SK-N-MC (cell line): ENCODE measurements at regions not wholly inside any gene's neighbourhood (a gene's known extent, or its start where the extent isn't known, plus 50 kb on each side); places are given as distances from the start of the nearest gene placed in this dataset.

Experiments
- DNase-seq: peaks from one replicate; pipeline ENCODE4 v3.0.0-alpha.2; 2011; ENCODE audit warnings: low read depth, low spot score
- H3K27ac ChIP-seq: fragments of 200-600 bp; sonication (generic); 2 replicates; pipeline ENCODE4 v1.5.1; 2016; ENCODE audit warnings: mixed run types
- H3K36me3 ChIP-seq: fragments of 200-600 bp; sonication (generic); 2 replicates; pipeline ENCODE4 v1.6.1; 2017; ENCODE audit warnings: antibody characterized with exemption, low read length, mixed read lengths; ENCODE audit not compliant: insufficient read depth
- H3K4me3 ChIP-seq: fragments of 200-600 bp; sonication (generic); 2 replicates; pipeline ENCODE4 v1.5.1; 2016
- H3K9ac ChIP-seq: fragments of 200-600 bp; sonication (generic); 2 replicates; pipeline ENCODE4 v1.8.0; 2017; ENCODE audit warnings: mixed run types, mixed read lengths; ENCODE audit not compliant: insufficient read length
- H3K9me3 ChIP-seq: fragments of 200-600 bp; sonication (generic); 2 replicates; pipeline ENCODE4 v1.6.1; 2017; ENCODE audit warnings: low read depth, mild to moderate bottlenecking, antibody characterized with exemption, low read length, moderate library complexity, mixed read lengths
- EZH2 ChIP-seq: fragments of 200-600 bp; sonication (generic); IDR thresholded peaks from one replicate; pipeline ENCODE4 v1.6.1; 2017; ENCODE audit warnings: antibody characterized with exemption
- FOXP2 ChIP-seq: optimal IDR thresholded peaks from 2 replicates; pipeline ENCODE3; 2011; ENCODE audit warnings: mild to moderate bottlenecking, moderate library complexity; ENCODE audit not compliant: insufficient read depth; ENCODE audit errors: extremely low read length, control extremely low read depth
- POLR2AphosphoS5 ChIP-seq: IDR thresholded peaks from 2 replicates; pipeline ENCODE4 v1.6.1; 2012; ENCODE audit warnings: mild to moderate bottlenecking, low read depth, low read length, borderline replicate concordance

DNA sequence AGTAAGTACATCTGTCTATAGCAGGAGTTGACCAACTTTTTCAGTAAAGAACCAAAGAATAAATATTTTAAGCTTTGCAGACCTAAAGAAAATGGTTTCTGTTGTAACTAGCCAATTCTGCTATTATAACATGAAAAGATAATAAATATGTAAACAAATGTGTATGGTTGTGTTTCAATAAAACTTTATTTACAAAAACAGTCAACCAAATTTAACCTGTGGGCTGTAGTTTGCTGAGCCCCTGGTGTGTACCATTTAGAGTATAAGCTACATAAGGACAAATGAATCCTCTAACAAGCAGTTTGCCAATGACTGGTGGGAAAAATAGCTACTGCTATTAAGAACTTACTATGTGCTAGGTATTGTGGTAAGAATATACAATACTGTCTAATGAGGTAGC lies 79.4 kb downstream of the MAIP1 start:
- DNase-seq, result no peak
- no peak overlapping the region for H3K4me3 ChIP-seq
- no peaks in the 10 kb centered on the region for H3K9me3 ChIP-seq
- TF ChIP-seq EZH2 (no peak), POLR2AphosphoS5 (no peak)
- H3K27ac ChIP-seq, result no peak overlapping the region
- no peaks in the 10 kb centered on the region for H3K36me3 ChIP-seq
- no peak overlapping the region for H3K9ac ChIP-seq

DNA sequence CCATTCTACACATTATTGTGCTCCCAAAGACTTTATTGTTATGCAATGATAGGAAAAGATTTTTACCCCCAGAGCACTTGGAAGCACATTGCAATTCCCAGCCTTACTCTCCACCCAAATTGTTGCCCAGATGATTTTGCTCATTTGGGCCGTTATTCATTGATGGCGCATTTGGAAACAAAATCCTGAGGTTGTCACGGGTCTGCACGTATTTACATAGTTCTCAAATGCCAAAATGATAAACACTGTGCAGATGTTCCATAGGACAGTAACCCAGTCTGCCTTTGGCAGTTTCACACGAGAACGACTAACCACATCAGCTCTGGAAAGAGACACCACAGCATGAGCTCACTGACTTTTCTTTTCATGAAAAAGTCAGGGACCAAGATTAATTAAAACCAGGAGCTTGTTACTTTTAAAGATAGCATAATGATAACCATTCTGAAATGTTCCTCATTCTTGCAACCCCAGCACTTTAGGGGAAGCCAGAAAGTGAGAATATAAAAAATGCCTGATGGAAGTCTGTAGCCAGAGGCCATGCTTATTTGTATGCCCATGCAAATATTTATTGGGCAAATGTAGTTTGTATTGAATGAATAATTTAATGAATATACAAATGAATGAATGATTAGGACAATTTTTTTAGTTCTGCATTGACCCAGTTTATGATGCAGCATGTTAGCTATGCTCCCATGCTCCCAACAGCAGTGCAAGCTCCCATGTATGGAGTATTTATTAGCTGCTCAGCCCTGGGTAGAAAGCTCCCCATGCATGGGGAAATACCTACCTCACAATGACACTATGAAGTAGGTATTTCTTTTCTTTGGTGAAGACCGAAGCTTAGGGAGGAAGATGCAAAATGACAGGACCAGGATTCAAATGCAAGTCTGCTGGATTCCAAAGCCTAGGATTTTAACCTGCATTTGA lies 84.6 kb downstream of the MAIP1 start:
- peak overlapping the region; percentile 84 for H3K27ac ChIP-seq
- no peaks in the 10 kb centered on the region for H3K36me3 ChIP-seq
- no peak overlapping the region for H3K9ac ChIP-seq
- H3K9me3 ChIP-seq, result 0 out of 2 replicates have a peak, but pooled peaks cover 4% of the 10 kb centered on the region
- peak; percentile 96 for DNase-seq
- TF ChIP-seq POLR2AphosphoS5 (peak; percentile 52; the same call in 1 of the 2 replicates), FOXP2 (peak; percentile 99), EZH2 (no peak)
- peak overlapping the region; percentile 49 for H3K4me3 ChIP-seq

DNA sequence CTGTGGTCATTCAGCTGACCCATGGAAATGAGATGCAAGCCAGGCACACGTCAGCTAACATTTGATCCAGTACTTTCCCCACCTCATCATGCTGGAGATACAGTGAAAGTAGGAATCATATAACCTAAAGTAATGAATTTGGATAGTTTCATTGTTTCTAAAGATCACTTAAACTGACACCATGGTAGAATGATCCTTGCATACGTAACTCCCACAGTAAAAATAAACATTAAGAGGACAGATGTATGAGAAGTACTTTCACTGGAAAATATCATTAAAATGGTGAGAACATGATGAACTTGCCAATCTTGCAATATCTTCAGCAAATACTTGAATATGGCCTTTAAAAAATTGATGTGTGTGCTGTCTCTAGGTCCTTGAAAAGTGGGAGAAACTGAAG lies 85.4 kb downstream of the MAIP1 start:
- H3K9me3 ChIP-seq, result 0 out of 2 replicates have a peak, but pooled peaks cover 4% of the 10 kb centered on the region
- no peak for DNase-seq
- H3K36me3 ChIP-seq, result no peaks in the 10 kb centered on the region

DNA sequence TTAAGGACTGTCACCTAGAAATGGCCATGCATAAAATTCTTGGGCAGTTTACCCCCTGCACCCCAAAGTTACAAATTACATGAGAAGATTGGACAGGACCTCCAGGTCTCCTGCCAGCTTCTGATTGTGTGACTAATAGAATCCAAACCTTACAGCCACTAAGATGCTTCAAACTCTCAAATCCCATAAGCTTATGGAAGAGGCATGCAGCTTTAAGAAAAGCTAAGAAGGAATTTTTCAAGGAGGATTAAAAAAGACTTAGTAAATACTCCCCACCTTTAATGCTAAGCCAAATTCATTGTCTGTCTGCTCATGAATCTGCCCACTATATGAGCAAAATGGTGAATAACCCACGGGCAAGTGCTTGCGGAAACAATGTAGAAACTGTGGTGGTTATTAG lies 86.3 kb downstream of the MAIP1 start:
- no peaks in the 10 kb centered on the region for H3K36me3 ChIP-seq
- H3K9ac ChIP-seq, result no peak overlapping the region
- no peak for DNase-seq
- TF ChIP-seq POLR2AphosphoS5 (no peak), FOXP2 (no peak), EZH2 (no peak)
- H3K4me3 ChIP-seq, result no peak overlapping the region
- no peak overlapping the region for H3K27ac ChIP-seq
- 0 out of 2 replicates have a peak, but pooled peaks cover 4% of the 10 kb centered on the region for H3K9me3 ChIP-seq

More for the DNA sequence above, 85.4 kb downstream of the MAIP1 start:
- TF ChIP-seq POLR2AphosphoS5 (no peak), EZH2 (no peak), FOXP2 (no peak)
- Histone ChIP-seq H3K27ac (peak overlapping the region; percentile 84), H3K4me3 (peak overlapping the region; percentile 49; the same call in 1 of the 2 replicates), H3K9ac (no peak overlapping the region)

DNA sequence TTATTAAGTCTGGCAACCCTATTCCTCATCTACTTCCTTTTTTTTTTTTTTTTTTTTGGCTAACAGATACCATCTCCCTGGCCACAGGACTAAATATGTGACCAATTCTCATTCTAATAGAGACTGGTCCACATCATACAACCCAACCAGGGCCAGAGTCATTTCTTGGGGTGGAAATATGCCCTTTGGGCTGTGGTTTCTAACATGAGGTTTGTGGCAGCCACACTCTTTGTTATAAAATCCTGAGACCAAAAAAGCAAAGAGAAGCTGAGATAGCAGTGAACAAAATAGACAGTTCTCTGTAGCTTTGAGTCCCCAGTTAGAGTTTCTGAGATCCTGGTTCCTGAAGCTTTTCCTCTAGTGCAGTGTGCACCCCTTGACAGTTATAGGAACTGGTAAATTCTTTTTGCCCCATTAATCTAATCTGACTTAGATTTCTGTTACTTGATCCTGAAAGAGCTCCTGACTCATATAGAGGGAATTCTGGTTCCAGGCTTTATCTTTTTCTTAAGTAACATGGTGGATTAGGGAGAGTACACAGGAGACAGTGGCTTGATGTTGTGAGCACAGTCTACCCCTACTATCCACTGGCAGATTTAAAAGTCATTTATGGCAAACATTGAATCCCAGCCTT lies 86.8 kb downstream of the MAIP1 start:
- Histone ChIP-seq H3K36me3 (no peaks in the 10 kb centered on the region), H3K4me3 (no peak overlapping the region), H3K9ac (no peak overlapping the region), H3K9me3 (0 out of 2 replicates have a peak, but pooled peaks cover 4% of the 10 kb centered on the region), H3K27ac (peak overlapping the region; percentile 17; the same call in 1 of the 2 replicates)
- DNase-seq, result no peak
- TF ChIP-seq POLR2AphosphoS5, result no peak
- TF ChIP-seq EZH2, result no peak
- no peak for TF ChIP-seq FOXP2

DNA sequence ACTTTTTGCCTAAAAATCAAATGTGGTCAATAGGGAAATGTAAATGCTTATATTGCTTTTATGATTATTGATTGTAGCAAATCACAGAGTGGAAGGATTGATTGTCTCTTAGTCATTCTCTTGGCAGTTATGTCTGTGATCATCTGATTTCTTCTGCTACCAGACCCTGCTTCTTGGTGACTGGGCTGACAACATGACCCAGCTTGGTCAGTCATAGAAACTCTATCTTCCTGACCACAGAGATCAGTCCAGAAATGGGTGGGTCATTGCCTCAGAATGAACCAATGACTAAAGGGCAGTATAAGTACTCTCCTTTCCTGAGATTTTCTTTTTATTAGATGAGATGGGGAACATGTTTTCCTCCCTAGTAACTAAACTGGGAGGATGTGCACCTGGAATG lies 87.6 kb downstream of the MAIP1 start:
- Histone ChIP-seq H3K36me3 (no peaks in the 10 kb centered on the region), H3K4me3 (no peak overlapping the region), H3K9me3 (0 out of 2 replicates have a peak, but pooled peaks cover 4% of the 10 kb centered on the region), H3K9ac (no peak overlapping the region), H3K27ac (no peak overlapping the region)
- TF ChIP-seq FOXP2 (no peak), EZH2 (no peak), POLR2AphosphoS5 (no peak)
- no peak for DNase-seq

DNA sequence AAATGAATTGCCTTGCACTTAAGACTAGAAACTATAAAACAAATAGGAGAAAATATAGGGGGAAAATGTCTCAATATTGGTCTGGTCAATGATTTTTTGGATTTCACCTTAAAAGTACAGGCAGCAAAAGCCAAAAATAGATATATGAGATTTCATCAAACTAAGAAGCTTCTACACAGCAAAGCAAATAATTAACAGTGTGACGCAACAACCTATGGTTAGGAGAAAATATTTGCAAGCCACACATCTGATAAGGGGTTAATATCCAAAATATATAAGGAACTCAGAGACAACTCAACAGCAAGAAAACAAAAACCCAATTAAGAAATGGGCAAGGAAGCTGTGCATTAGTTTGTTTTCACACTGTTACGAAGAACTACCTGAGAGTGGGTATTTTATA lies 89.1 kb downstream of the MAIP1 start:
- no peak for DNase-seq
- H3K4me3 ChIP-seq, result no peak overlapping the region
- H3K9ac ChIP-seq, result no peak overlapping the region
- no peak overlapping the region for H3K27ac ChIP-seq
- H3K36me3 ChIP-seq, result no peaks in the 10 kb centered on the region
- TF ChIP-seq EZH2 (no peak), POLR2AphosphoS5 (no peak), FOXP2 (no peak)
- 0 out of 2 replicates have a peak, but pooled peaks cover 4% of the 10 kb centered on the region for H3K9me3 ChIP-seq

DNA sequence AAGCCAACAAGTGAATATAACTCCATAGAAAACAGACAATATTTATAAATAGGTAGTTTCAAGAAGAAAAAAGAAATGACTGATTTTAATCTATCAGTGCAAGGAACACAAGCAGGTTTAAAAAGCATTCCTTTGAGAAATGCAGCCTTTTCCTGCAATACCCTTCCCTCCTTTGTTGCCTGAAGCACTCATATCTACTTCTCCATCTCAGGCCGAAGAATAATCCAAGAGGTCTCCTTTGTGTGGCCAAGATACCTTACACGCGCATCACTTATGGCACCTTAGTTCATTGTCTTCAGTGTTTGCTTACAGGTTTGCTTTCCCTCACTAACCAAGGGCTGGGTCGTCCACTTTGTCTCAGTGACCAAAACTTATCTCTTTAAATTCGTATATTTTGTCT lies 93.0 kb downstream of the MAIP1 start:
- no peak for TF ChIP-seq POLR2AphosphoS5
- no peak for TF ChIP-seq FOXP2
- TF ChIP-seq EZH2, result no peak
- no peak for DNase-seq
- no peaks in the 10 kb centered on the region for H3K36me3 ChIP-seq
- no peak overlapping the region for H3K9ac ChIP-seq
- no peak overlapping the region for H3K4me3 ChIP-seq
- H3K27ac ChIP-seq, result 0 out of 2 replicates have a peak overlapping the region, but pooled peaks have one; percentile 86
- H3K9me3 ChIP-seq, result 0 out of 2 replicates have a peak, but pooled peaks cover 4% of the 10 kb centered on the region
